SKM-1 (cell line): ENCODE measurements at regions not wholly inside any gene's neighbourhood (a gene's known extent, or its start where the extent isn't known, plus 50 kb on each side); places are given as distances from the start of the nearest gene placed in this dataset.

Source experiments
- DNase-seq: peaks from one replicate; lab custom pipeline; 2025; ENCODE audit not compliant: unreplicated experiment; lab: John Stamatoyannopoulos, UW

- no peak for DNase-seq
These were observed 99.8 kb upstream of the ADGRL2 start for GRCh38 chr1:81700728-81701470.

GRCh38 chr1:81699234-81699633 lies 101.5 kb upstream of the ADGRL2 start:
- DNase-seq: no peak

GRCh38 chr1:81695741-81696140 lies 105.0 kb upstream of the ADGRL2 start:
- DNase-seq: no peak

- no peak for DNase-seq
These were observed 107.4 kb upstream of the ADGRL2 start for GRCh38 chr1:81693316-81693715.

GRCh38 chr1:81690676-81691453 lies 109.9 kb upstream of the ADGRL2 start:
- no peak for DNase-seq

GRCh38 chr1:81689531-81689941 lies 111.2 kb upstream of the ADGRL2 start:
- no peak for DNase-seq

- DNase-seq: no peak
These were observed 118.2 kb upstream of the ADGRL2 start for GRCh38 chr1:81682490-81682889.

GRCh38 chr1:81681601-81682266 lies 119.0 kb upstream of the ADGRL2 start:
- no peak for DNase-seq

- no peak for DNase-seq
These were observed 119.6 kb upstream of the ADGRL2 start for GRCh38 chr1:81681114-81681513.

- no peak for DNase-seq
These were observed 120.8 kb upstream of the ADGRL2 start for GRCh38 chr1:81679942-81680341.

- DNase-seq: no peak
These were observed 122.0 kb upstream of the ADGRL2 start for GRCh38 chr1:81678779-81679178.

- no peak for DNase-seq
These were observed 128.0 kb upstream of the ADGRL2 start for GRCh38 chr1:81672766-81673165.

GRCh38 chr1:81671038-81671437 lies 129.7 kb upstream of the ADGRL2 start:
- no peak for DNase-seq

GRCh38 chr1:81670286-81670685 lies 130.4 kb upstream of the ADGRL2 start:
- no peak for DNase-seq

- no peak for DNase-seq
These were observed 134.1 kb upstream of the ADGRL2 start for GRCh38 chr1:81666586-81666985.

GRCh38 chr1:81664341-81664740 lies 136.4 kb upstream of the ADGRL2 start:
- no peak for DNase-seq

GRCh38 chr1:81662913-81663526 lies 137.7 kb upstream of the ADGRL2 start:
- no peak for DNase-seq

GRCh38 chr1:81660286-81660685 lies 140.4 kb upstream of the ADGRL2 start:
- DNase-seq: no peak

- no peak for DNase-seq
These were observed 146.1 kb upstream of the ADGRL2 start for GRCh38 chr1:81654657-81655056.

GRCh38 chr1:81654147-81654546 lies 146.6 kb upstream of the ADGRL2 start:
- DNase-seq: no peak

- no peak for DNase-seq
These were observed 150.0 kb upstream of the ADGRL2 start for GRCh38 chr1:81650776-81651175.
